ENCODE measurements at regions not wholly inside any gene's neighbourhood (a gene's known extent, or its start where the extent isn't known, plus 50 kb on each side); places are given as distances from the start of the nearest gene placed in this dataset.

- no peaks in the 10 kb centered on the region for H3K79me2 ChIP-seq (ENCODE audit: control insufficient read depth in 1 of 2, insufficient read depth in 2 of 2, low read length in 2 of 2)
- no peak overlapping the region for H4K8ac ChIP-seq (ENCODE audit: extremely low read depth, insufficient read depth, low read length)
- DNase-seq (ENCODE audit: low read depth in 1 of 2, low spot score in 2 of 2) = peak; percentile 27 to 45
- H2BK5ac ChIP-seq (ENCODE audit: low read depth, low read length) = no peak overlapping the region
- H3K9ac ChIP-seq (replicated peaks in 1 of 4; ENCODE audit: extremely low read depth in 1 of 4, low read depth in 3 of 4, low read length in 3 of 4) = no peak overlapping the region
- no peaks in the 10 kb centered on the region for H4K20me1 ChIP-seq (replicated peaks in 1 of 2; ENCODE audit: control insufficient read depth in 1 of 2, insufficient read depth in 2 of 2, low read length in 2 of 2)
- H2BK120ac ChIP-seq (replicated peaks; ENCODE audit: low read depth, low read length) = no peak overlapping the region
- TF ChIP-seq SIN3A (conservative IDR thresholded peaks at IDR 0.05 in 1 of 2, IDR thresholded peaks at IDR 0.05 in 1 of 2; ENCODE audit: low read depth in 1 of 2, low read length in 2 of 2) = no peak
- TF ChIP-seq SP2 (IDR thresholded peaks at IDR 0.05; ENCODE audit: low read length) = no peak
- no peak for TF ChIP-seq TBP (IDR thresholded peaks at IDR 0.05; ENCODE audit: low read depth, low read length)
- no peak for TF ChIP-seq EP300 (IDR thresholded peaks at IDR 0.05; ENCODE audit: borderline replicate concordance in 1 of 2, low read depth in 2 of 2, low read length in 2 of 2)
- TF ChIP-seq SAP30 (IDR thresholded peaks at IDR 0.05; ENCODE audit: insufficient read depth, insufficient replicate concordance, low read length) = no peak
- TF ChIP-seq NANOG (IDR thresholded peaks at IDR 0.05; ENCODE audit: insufficient read depth, low read depth, low read length, poor library complexity, severe bottlenecking) = peak; percentile 91
- H3K14ac ChIP-seq (ENCODE audit: insufficient read length) = no peak overlapping the region
- CTCF ChIA-PET (ENCODE audit: partially characterized antibody) = no interaction called here
- no peak overlapping the region for H2BK15ac ChIP-seq (ENCODE audit: low read length)
- no peak overlapping the region for H4K5ac ChIP-seq (ENCODE audit: insufficient read length, low read depth, low read length)
- H3K27ac ChIP-seq (ENCODE audit: low read depth, low read length) = no peak overlapping the region
- H3K4me1 ChIP-seq (replicated peaks in 1 of 4; ENCODE audit: control insufficient read depth in 3 of 4, insufficient read depth in 4 of 4, low read length in 3 of 4) = peaks cover 0 to 8% (median under 1%) of the 10 kb centered on the region in 4 experiments; a peak in 3 of 7 replicates
- POLR2A ChIA-PET (ENCODE audit: partially characterized antibody) = no interaction called here
- H3K36me3 ChIP-seq (ENCODE audit: control insufficient read depth in 2 of 4, insufficient read depth in 4 of 4, low read length in 3 of 4) = no peaks in the 10 kb centered on the region; a peak in 1 of 8 replicates
- H3K23me2 ChIP-seq (ENCODE audit: low read depth, low read length) = no peaks in the 10 kb centered on the region
- FAIRE-seq = no peak
- no peaks in the 10 kb centered on the region for H3K27me3 ChIP-seq (replicated peaks in 1 of 4; ENCODE audit: control insufficient read depth in 3 of 4, extremely low read depth in 1 of 4, insufficient read depth in 3 of 4, low read length in 3 of 4)
- peaks cover 18 to 19% of the 10 kb centered on the region in 2 experiments for H3K9me3 ChIP-seq (ENCODE audit: insufficient read depth in 2 of 2, low read depth in 1 of 2, low read length in 1 of 2)
- no peak overlapping the region for H2BK12ac ChIP-seq (ENCODE audit: low read depth, low read length)
- no peak overlapping the region for H3K4me3 ChIP-seq (ENCODE audit: extremely low read depth in 1 of 4, insufficient read depth in 2 of 4, low read depth in 3 of 4, low read length in 4 of 4)
- no peak overlapping the region for H2AK5ac ChIP-seq (ENCODE audit: low read depth, low read length)
- peak overlapping the region; percentile 48; the same call in 1 of the 2 replicates for H3K18ac ChIP-seq (ENCODE audit: extremely low read depth, low read length)
- H4K91ac ChIP-seq (replicated peaks; ENCODE audit: insufficient read length, low read length) = no peak overlapping the region
- no peaks in the 10 kb centered on the region for H3K79me1 ChIP-seq (ENCODE audit: low read depth, low read length)
- H2AFZ ChIP-seq (ENCODE audit: low read length) = no peak overlapping the region
- H3K4ac ChIP-seq (replicated peaks; ENCODE audit: insufficient read length, low read depth, low read length) = no peak overlapping the region
- H3K56ac ChIP-seq (replicated peaks; ENCODE audit: insufficient read length, low read depth, low read length) = no peak overlapping the region
- H3K4me2 ChIP-seq (ENCODE audit: insufficient read depth in 1 of 2, low read depth in 2 of 2, low read length in 2 of 2) = peak overlapping the region; percentile 22 to 43
- 48% methylated on average over 4 of the region's 4 CpGs; no CpG with 5 or more reads in 1 of the 2 experiments for WGBS, 2 experiments (ENCODE audit: extremely low coverage in 1 of 2, insufficient coverage in 1 of 2, insufficient read length in 1 of 2, insufficient replicate concordance in 2 of 2, low coverage in 1 of 2, low lambda C conversion rate in 2 of 2, missing lambda C conversion rate in 1 of 2)
- 0 out of 2 replicates have a peak overlapping the region, but pooled peaks have one; percentile 68 for H2BK20ac ChIP-seq (ENCODE audit: low read length)
- no peak overlapping the region for H3K23ac ChIP-seq (ENCODE audit: insufficient read length)
Measured at GRCh38 chr7:67525588-67525987, 529.0 kb downstream of the TYW1 start.

All from H1 (cell line).